GM18870 (cell line): ENCODE measurements at regions not wholly inside any gene's neighbourhood (a gene's known extent, or its start where the extent isn't known, plus 50 kb on each side); places are given as distances from the start of the nearest gene placed in this dataset.

Experiments
- ATAC-seq: cut with Tn5 transposase; IDR thresholded peaks from one replicate; pipeline ENCODE4 v1.9.1; 2021; ENCODE audit warnings: moderate library complexity; ENCODE audit not compliant: unreplicated experiment

DNA sequence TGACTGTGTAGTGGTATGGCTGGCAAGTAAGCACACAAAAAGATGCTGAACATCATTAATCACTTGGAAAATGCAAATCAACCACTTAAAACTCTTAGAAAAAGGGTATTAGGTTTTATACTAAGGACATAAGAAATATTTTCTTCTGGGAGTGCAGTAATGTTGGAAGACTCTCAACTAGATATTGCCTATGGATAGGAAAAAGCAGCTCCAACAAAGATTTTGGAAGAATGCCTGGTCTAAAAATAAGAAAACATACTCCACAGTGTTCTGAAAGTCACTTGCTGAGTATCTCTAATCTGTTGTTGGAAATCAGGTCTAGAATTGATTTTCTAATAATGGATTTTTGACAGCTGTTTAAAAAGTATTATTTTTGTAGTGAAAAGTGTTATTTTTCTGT lies 50.8 kb upstream of the PHYHIPL start:
- no peak for ATAC-seq

DNA sequence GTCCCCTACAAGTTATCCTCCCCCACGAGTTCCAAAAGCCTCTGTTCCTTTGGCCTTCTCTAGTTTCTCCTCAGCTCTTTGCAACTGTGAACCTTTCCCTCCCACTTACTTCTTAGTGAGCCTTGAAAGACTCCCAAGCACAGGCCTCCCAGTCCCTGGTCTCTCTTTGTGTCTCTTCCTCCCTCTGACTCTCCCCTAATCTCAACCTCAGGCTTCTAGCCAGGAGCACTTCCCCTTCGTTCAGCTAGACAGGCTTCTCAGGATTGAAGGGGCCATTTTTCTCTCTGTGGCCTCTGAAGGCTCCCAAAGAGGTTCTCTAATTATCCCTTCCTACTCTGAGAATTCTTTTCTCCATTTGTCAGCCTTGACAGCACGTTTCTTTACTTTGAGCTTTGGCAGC lies 50.2 kb upstream of the PHYHIPL start:
- no peak for ATAC-seq
